Suprapubic skin (tissue), 4 donors: ENCODE measurements at regions not wholly inside any gene's neighbourhood (a gene's known extent, or its start where the extent isn't known, plus 50 kb on each side); places are given as distances from the start of the nearest gene placed in this dataset.

Experiments
- DNase-seq, 2 donors: peaks; one replicate each; pipeline ENCODE4 v3.0.0-alpha.2; 2019; ENCODE audit warnings: low spot score in 2 of 2
- H3K27ac ChIP-seq: fragments of 200-600 bp; sonication (generic); one replicate; pipeline ENCODE4 v1.5.1; 2019
- H3K27me3 ChIP-seq: fragments of 200-600 bp; sonication (generic); one replicate; pipeline ENCODE4 v1.5.1; 2019
- H3K36me3 ChIP-seq: fragments of 200-600 bp; sonication (generic); one replicate; pipeline ENCODE4 v1.5.1; 2019
- H3K4me1 ChIP-seq: fragments of 200-600 bp; sonication (generic); one replicate; pipeline ENCODE4 v1.5.1; 2019
- H3K4me3 ChIP-seq: fragments of 200-600 bp; sonication (generic); one replicate; pipeline ENCODE4 v1.5.1; 2019; ENCODE audit warnings: mild to moderate bottlenecking
- H3K9me3 ChIP-seq: fragments of 200-600 bp; sonication (generic); one replicate; pipeline ENCODE4 v1.5.1; 2019
- CTCF ChIP-seq, 2 donors: fragments of 200-600 bp in 1 of 2; fragments of 450-650 bp in 1 of 2; sonication (generic) in 1 of 2; IDR thresholded peaks; one replicate each; pipeline ENCODE4 v1.5.1; 2016 to 2019; ENCODE audit warnings: antibody characterized with exemption in 2 of 2, mild to moderate bottlenecking in 1 of 2, moderate library complexity in 1 of 2
- EP300 ChIP-seq: sonication (generic); formaldehyde crosslinking; IDR thresholded peaks from one replicate; pipeline ENCODE4 v1.6.1; 2017; ENCODE audit warnings: antibody characterized with exemption
- POLR2A ChIP-seq, 2 donors: fragments of 450-650 bp; IDR thresholded peaks; one replicate each; pipeline ENCODE4 v1.6.1; 2017; ENCODE audit warnings: antibody characterized with exemption in 2 of 2, mild to moderate bottlenecking in 2 of 2, moderate library complexity in 2 of 2
- POLR2AphosphoS5 ChIP-seq, 3 donors: sonication (generic); formaldehyde crosslinking; IDR thresholded peaks; one replicate each; pipeline ENCODE4 v1.6.1; 2017; ENCODE audit warnings: antibody characterized with exemption in 3 of 3
- WGBS: methylation state at CpG from one replicate; pipeline ENCODE4 v1.1.5; 2018; 5-methylcytosine and 5-hydroxymethylcytosine counted together

DNA sequence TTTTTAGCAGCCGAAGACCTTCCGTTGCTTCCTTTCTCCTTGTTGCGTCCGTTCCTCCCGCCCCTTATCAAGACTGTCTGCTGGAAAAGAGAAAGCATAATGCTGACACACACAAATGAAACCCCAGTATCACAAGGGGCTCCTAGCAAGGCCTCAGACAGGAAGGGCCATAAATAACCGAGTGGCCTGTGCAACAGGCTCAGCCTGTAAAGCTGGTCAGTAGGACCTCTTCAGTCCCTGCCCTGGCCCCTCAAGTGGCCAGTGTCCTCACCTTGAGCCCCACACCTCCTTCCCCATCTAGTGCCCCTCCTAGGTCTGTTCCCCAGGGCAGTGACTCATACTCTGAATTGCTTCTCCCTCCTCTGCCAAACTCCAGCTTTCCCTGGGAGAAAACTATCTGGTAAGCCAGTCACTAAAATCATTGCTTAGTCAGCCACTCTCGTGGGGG is 174.6 kb upstream of the IL12B start:
- H3K27me3 ChIP-seq, result no peaks in the 10 kb centered on the region
- TF ChIP-seq EP300 (no peak), POLR2A (IDR thresholded peaks at IDR 0.05) (no peak), CTCF (IDR thresholded peaks at IDR 0.05) (no peak), POLR2AphosphoS5 (IDR thresholded peaks at IDR 0.05) (no peak)
- H3K4me1 ChIP-seq, result no peaks in the 10 kb centered on the region
- no peak overlapping the region for H3K4me3 ChIP-seq
- H3K9me3 ChIP-seq, result no peaks in the 10 kb centered on the region
- H3K27ac ChIP-seq, result no peak overlapping the region
- DNase-seq, result no peak
- 45% methylated on average over 7 of the region's 7 CpGs for WGBS
- no peaks in the 10 kb centered on the region for H3K36me3 ChIP-seq

DNA sequence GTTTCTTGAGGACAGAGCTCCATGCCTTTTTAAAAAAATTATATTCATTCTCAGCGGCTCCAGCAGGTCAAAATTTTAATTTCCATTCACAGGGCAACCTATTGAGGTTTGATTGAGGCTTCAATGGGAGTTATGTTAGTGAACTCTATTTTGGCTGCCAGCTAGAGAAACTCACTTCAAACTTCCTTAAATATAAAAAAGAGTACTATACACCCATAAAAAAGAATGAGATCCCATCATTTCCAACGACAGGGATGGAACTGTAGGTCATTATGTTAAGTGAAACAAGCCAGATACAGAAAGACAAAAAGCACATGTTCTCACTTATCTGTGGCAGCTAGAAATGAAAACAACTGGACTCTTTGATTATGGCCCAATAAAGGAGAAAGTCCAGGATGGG is 176.8 kb upstream of the IL12B start:
- Histone ChIP-seq H3K36me3 (no peaks in the 10 kb centered on the region), H3K4me3 (no peak overlapping the region), H3K4me1 (peaks cover 4% of the 10 kb centered on the region), H3K27ac (no peak overlapping the region), H3K9me3 (no peaks in the 10 kb centered on the region), H3K27me3 (no peaks in the 10 kb centered on the region)
- WGBS, result 81% methylated on average over 2 of the region's 2 CpGs
- no peak for DNase-seq
- no peak for TF ChIP-seq POLR2AphosphoS5 (IDR thresholded peaks at IDR 0.05)
- no peak for TF ChIP-seq CTCF (IDR thresholded peaks at IDR 0.05)
- no peak for TF ChIP-seq POLR2A (IDR thresholded peaks at IDR 0.05)
- no peak for TF ChIP-seq EP300

DNA sequence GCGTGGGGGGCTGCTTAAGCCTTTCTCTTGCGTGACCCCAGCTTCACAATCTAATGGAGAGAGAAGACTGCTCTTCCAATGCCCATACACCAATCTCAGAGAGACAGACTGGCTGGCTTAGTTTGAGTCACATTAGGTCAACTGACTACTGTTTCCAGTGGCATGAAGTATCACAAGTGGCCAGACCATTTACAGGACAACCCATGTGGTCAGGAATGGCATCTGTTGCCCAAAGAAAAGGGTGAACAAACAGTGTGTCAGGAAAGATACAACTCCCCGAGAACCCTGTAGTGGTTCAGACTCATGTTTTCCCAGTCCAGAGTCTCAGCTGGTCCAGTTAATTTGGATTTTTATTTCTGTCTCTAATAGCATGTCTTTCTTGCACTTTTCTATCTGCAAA is 177.4 kb upstream of the IL12B start:
- no peaks in the 10 kb centered on the region for H3K27me3 ChIP-seq
- no peaks in the 10 kb centered on the region for H3K9me3 ChIP-seq
- no peak overlapping the region for H3K4me3 ChIP-seq
- no peak for DNase-seq
- H3K4me1 ChIP-seq, result peaks cover 4% of the 10 kb centered on the region
- 92% methylated on average over 3 of the region's 3 CpGs for WGBS
- H3K36me3 ChIP-seq, result no peaks in the 10 kb centered on the region
- no peak overlapping the region for H3K27ac ChIP-seq
- TF ChIP-seq CTCF (IDR thresholded peaks at IDR 0.05) (no peak), EP300 (no peak), POLR2AphosphoS5 (IDR thresholded peaks at IDR 0.05) (no peak), POLR2A (IDR thresholded peaks at IDR 0.05) (no peak)

GRCh38 chr5:159508344-159508743 is 178.1 kb upstream of the IL12B start:
- Histone ChIP-seq H3K4me1 (peaks cover 4% of the 10 kb centered on the region), H3K36me3 (no peaks in the 10 kb centered on the region), H3K4me3 (no peak overlapping the region), H3K27me3 (no peaks in the 10 kb centered on the region), H3K27ac (no peak overlapping the region), H3K9me3 (no peaks in the 10 kb centered on the region)
- WGBS, result 90% methylated on average over 5 of the region's 5 CpGs
- DNase-seq, result no peak
- TF ChIP-seq POLR2A (IDR thresholded peaks at IDR 0.05) (no peak), EP300 (no peak), POLR2AphosphoS5 (IDR thresholded peaks at IDR 0.05) (no peak), CTCF (IDR thresholded peaks at IDR 0.05) (no peak)

GRCh38 chr5:159509002-159509660 is 178.8 kb upstream of the IL12B start:
- 88% methylated on average over 7 of the region's 7 CpGs for WGBS
- no peak for DNase-seq
- H3K27me3 ChIP-seq, result peaks cover 3% of the 10 kb centered on the region
- H3K9me3 ChIP-seq, result no peaks in the 10 kb centered on the region
- H3K4me3 ChIP-seq, result no peak overlapping the region
- H3K36me3 ChIP-seq, result no peaks in the 10 kb centered on the region
- peaks cover 4% of the 10 kb centered on the region for H3K4me1 ChIP-seq
- TF ChIP-seq POLR2AphosphoS5 (IDR thresholded peaks at IDR 0.05), result no peak
- TF ChIP-seq POLR2A (IDR thresholded peaks at IDR 0.05), result no peak
- TF ChIP-seq EP300, result no peak
- no peak for TF ChIP-seq CTCF (IDR thresholded peaks at IDR 0.05)
- no peak overlapping the region for H3K27ac ChIP-seq
